BE2C (cell line): ENCODE measurements at regions not wholly inside any gene's neighbourhood (a gene's known extent, or its start where the extent isn't known, plus 50 kb on each side); places are given as distances from the start of the nearest gene placed in this dataset.

ENCODE experiments used
- DNase-seq: peaks from one replicate; pipeline ENCODE4 v3.0.0-alpha.2; 2020
- H3K27me3 ChIP-seq: fragments of 250-450 bp; sonication (Bioruptor Pico); 2 replicates; pipeline ENCODE4 v1.5.1; 2020; ENCODE audit warnings: mild to moderate bottlenecking
- H3K36me3 ChIP-seq: fragments of 250-450 bp; sonication (Bioruptor Pico); 2 replicates; pipeline ENCODE4 v1.5.1; 2020; ENCODE audit warnings: mild to moderate bottlenecking
- H3K4me1 ChIP-seq: fragments of 250-450 bp; sonication (Bioruptor Pico); 2 replicates; pipeline ENCODE4 v1.5.1; 2020
- H3K4me3 ChIP-seq: 2 replicates; pipeline ENCODE4 v1.5.1; 2011; ENCODE audit warnings: low read depth, low read length
- H3K9me3 ChIP-seq: fragments of 250-450 bp; sonication (Bioruptor Pico); 2 replicates; pipeline ENCODE4 v1.5.1; 2020
- TF ChIP-seq, protein P1 (sequence below): IDR thresholded peaks from 2 replicates; pipeline ENCODE4 v1.5.1; 2012; ENCODE audit warnings: mild to moderate bottlenecking, low read depth, low read length

DNA sequence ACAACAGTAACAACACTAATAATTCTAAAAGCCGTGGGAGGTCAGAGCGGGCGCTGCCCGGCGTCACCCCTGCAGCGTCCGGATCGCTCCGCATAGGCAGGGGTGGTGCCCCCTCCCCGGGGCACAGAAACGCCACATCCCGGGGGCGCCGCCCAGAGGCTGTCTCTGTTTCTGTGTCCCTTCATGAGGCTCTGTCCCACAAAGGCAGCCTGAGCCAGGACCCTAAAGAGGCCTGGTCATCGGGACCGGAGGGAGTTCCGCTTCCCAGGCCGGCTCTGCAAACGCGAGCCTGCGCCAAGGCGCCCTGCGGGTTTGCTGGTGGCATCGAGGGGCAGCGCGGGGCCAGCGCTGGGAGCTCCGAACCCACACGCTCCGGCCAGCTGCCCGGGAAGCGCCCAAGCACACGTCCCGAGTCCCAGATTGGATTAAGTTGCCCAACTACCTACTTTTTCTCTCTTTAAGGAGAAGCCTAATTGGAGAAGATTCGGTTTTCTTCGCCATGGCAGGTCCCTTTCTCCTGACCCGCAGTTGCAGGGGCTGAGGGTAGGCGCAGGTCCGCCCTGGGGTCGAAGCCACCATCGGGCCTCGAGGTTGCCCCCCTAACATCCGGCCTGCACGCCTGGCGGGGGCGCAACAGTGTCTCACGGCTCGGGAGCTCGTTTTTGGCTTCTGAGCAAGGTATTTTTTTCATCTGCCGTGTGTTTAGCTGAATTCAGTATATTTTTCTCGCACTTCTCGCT lies 421.7 kb downstream of the VRK1 start:
- Histone ChIP-seq H3K36me3 (no peaks in the 10 kb centered on the region), H3K27me3 (peaks cover 23% of the 10 kb centered on the region), H3K4me3 (no peak overlapping the region), H3K9me3 (no peaks in the 10 kb centered on the region), H3K4me1 (no peaks in the 10 kb centered on the region)
- TF ChIP-seq, protein P1, sequence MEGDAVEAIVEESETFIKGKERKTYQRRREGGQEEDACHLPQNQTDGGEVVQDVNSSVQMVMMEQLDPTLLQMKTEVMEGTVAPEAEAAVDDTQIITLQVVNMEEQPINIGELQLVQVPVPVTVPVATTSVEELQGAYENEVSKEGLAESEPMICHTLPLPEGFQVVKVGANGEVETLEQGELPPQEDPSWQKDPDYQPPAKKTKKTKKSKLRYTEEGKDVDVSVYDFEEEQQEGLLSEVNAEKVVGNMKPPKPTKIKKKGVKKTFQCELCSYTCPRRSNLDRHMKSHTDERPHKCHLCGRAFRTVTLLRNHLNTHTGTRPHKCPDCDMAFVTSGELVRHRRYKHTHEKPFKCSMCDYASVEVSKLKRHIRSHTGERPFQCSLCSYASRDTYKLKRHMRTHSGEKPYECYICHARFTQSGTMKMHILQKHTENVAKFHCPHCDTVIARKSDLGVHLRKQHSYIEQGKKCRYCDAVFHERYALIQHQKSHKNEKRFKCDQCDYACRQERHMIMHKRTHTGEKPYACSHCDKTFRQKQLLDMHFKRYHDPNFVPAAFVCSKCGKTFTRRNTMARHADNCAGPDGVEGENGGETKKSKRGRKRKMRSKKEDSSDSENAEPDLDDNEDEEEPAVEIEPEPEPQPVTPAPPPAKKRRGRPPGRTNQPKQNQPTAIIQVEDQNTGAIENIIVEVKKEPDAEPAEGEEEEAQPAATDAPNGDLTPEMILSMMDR, result no peak
- no peak for DNase-seq

DNA sequence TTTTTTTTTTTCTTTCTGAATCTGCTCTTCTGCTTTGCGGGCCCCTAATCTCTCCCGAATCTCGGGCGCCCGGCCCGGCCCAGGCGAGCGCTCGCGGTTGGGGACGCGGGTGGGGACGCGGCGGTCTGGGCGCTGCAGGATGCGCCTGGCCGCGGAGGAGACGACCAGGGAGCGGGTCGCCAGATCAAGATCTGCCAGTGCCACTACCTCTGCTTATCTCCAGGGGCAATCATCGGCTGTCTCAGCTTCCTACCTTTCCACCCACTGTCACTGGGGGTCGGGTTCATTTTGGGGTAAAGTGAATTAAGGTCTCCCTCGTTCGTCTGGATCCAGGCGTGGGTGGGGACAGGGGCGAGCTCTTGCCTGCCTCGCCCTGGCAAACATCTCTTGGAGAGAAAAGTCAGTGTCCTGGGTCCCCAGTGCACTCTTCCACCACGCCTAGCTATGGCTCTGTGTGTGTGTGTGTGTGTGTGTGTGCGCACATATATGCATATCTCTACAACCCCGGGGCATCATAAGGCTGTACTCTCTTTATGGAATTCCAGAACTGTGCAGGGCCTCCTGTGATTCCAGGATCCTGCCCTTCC lies 422.3 kb downstream of the VRK1 start:
- no peak for DNase-seq
- Histone ChIP-seq H3K36me3 (no peaks in the 10 kb centered on the region), H3K9me3 (no peaks in the 10 kb centered on the region), H3K27me3 (peaks cover 23% of the 10 kb centered on the region), H3K4me3 (no peak overlapping the region), H3K4me1 (no peaks in the 10 kb centered on the region)
- TF ChIP-seq, protein P1, result no peak

DNA sequence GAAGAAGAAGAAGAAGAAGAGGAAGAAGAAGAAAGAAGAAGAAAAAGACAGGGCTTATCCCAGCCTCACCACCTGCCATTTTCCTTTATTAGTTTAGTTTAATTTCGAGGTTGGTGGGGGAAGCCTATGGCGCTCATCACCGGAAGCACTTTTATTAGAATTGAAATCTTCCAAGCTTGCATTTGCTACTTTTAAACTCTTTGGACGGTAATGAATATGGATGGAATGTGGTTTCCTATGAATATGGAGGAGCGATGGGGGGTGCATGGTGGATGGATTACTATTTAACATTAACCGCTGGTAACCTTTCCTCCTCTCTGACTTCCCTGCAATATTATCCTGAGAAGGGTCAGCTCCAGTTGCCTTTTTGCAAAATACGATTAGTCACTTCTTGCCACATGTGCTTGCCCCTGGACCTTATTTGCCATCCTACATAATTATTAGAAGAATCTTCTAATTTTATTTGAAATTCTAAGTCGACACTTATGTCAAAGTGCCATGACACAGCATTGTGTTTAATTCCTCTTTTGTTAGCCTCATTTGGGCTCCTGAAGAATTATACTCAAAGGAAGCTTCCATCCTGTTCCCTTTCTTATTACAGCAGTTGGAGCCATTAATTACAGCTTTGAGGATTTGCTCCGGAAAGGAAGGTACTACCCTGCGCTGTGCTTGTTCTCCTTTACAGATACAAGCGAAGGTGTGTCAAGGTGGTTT lies 424.5 kb downstream of the VRK1 start:
- DNase-seq, result no peak
- Histone ChIP-seq H3K4me1 (no peaks in the 10 kb centered on the region), H3K27me3 (peaks cover 22% of the 10 kb centered on the region), H3K4me3 (no peak overlapping the region), H3K9me3 (no peaks in the 10 kb centered on the region), H3K36me3 (no peaks in the 10 kb centered on the region)
- TF ChIP-seq, protein P1, result no peak

DNA sequence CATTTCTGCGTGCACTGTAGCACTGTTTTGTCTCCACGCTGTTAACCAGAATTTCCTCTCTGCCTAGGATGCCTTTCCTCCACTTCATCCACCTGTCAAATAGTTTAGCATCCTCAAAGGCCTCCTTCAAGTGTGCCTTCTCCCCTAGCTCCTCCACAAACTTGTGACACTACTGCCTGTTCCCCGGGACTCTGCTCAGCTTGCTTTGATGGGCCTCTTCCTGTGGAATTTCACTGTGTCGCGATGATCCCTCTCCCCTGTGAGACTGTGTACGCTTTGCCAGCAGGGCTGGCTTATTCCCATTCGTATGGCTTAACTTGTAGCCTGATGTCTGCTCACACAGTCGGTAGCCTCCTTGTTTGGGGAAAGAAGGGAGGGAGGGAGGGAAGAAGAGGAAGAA lies 426.8 kb downstream of the VRK1 start:
- no peak overlapping the region for H3K4me3 ChIP-seq

DNA sequence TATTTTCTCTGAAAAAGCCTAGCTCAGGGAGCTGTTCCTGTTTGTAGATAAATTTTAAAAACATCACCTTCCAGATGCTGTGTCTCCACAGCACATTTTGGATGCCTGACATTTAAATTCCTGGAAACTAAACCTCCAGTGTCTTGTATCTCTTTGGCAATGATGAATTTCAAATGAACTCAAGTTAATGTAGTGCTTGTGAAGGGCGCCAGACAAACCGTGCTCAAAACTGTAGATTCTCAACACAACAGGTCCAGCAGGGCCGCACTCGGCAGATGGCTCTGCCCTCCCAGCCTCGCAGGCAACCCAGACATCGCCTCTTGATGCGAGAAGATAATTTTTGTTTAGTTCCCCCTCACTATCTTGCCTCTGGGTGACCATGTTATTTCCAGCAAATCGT lies 432.9 kb downstream of the VRK1 start:
- Histone ChIP-seq H3K4me3 (no peak overlapping the region), H3K4me1 (no peaks in the 10 kb centered on the region), H3K9me3 (no peaks in the 10 kb centered on the region), H3K27me3 (no peaks in the 10 kb centered on the region; the same call in 1 of the 2 replicates), H3K36me3 (no peaks in the 10 kb centered on the region)
- DNase-seq, result no peak
- TF ChIP-seq, protein P1, result no peak

More for the DNA sequence above, 426.8 kb downstream of the VRK1 start:
- DNase-seq, result no peak
- H3K9me3 ChIP-seq, result no peaks in the 10 kb centered on the region
- TF ChIP-seq, protein P1, result no peak
- H3K4me1 ChIP-seq, result no peaks in the 10 kb centered on the region
- no peaks in the 10 kb centered on the region for H3K36me3 ChIP-seq
- peaks cover 13% of the 10 kb centered on the region for H3K27me3 ChIP-seq
